Choroid plexus epithelial cell (primary cell): ENCODE measurements at regions not wholly inside any gene's neighbourhood (a gene's known extent, or its start where the extent isn't known, plus 50 kb on each side); places are given as distances from the start of the nearest gene placed in this dataset.

ENCODE experiments used
- DNase-seq: peaks from one replicate; pipeline ENCODE4 v3.0.0-alpha.2; 2010; ENCODE audit warnings: low read depth
- H3K4me3 ChIP-seq: 2 replicates; pipeline ENCODE4 v1.5.1; 2011; ENCODE audit warnings: low read depth, mild to moderate bottlenecking, control low read depth, low read length, moderate library complexity
- CTCF ChIP-seq: conservative IDR thresholded peaks from 2 replicates; pipeline ENCODE4 v1.5.1; 2011; ENCODE audit warnings: low read depth, mild to moderate bottlenecking, control low read depth, inconsistent platforms, low read length, moderate library complexity

- no peak overlapping the region for H3K4me3 ChIP-seq
- no peak for TF ChIP-seq CTCF
- DNase-seq: no peak
Measured at GRCh38 chr2:107112561-107112960, 226.6 kb upstream of the ST6GAL2 start.

GRCh38 chr2:107128381-107128780, 242.4 kb upstream of the ST6GAL2 start:
- no peak for DNase-seq
- H3K4me3 ChIP-seq: no peak overlapping the region
- TF ChIP-seq CTCF: no peak

DNA sequence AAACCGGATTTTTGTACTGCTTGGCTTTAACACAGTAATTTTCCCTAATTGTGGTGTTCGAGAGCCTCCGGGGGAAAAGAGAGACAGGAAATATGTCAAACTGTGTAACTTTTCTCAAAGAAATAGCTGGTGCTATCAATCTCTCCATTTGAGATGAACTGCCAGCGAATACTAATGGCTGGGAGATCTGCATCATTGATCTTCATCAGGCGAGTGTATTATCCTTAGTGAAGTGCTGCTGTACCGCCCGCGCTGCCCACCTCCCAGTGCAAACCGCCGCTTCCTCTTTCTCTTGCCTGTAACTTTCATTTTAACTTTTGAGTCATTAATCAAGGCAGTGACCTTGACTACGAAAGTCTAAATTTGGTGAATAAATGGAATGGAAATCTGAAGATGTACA, 246.1 kb upstream of the ST6GAL2 start:
- TF ChIP-seq CTCF: no peak
- no peak for DNase-seq
- H3K4me3 ChIP-seq: no peak overlapping the region

DNA sequence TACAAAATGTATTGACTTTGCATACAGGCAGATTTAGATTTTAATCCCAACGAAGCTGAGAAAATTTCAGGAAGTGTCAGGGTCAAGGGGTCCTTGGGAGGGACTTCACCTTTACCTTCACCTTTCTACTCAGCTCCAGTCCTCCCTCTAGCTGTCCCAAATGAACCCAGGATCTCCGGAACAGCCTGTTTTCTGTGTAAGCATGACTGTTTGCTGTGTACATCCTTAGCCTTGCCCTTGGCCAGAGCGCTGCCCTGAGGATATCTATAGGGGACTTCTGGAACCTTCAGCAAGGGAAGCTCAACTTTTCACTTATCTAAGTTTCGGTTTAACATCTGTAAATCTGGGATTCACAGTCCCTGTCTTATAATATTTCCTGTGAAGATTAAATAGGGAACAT, 246.8 kb upstream of the ST6GAL2 start:
- H3K4me3 ChIP-seq: no peak overlapping the region
- DNase-seq: no peak
- no peak for TF ChIP-seq CTCF

DNA sequence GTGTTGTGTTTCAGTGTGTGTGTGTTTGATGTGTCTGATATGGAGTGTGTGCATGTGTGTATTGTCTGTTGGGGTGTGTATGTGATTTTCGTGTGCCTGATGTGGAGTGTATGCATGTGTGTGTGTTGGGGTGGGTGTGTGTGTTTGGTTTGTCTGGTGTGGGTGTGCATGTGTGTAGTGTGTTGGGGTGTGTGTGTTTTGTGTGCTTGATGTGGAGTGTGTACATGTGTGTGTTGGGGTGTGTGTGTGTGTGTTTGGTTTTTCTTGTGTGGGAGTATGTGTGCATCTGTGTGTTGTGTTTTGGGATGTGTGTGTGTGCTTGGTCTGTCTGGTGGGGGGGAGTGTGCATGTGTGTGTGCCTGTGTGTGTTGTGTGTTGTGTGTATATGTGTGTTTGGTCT, 247.4 kb upstream of the ST6GAL2 start:
- DNase-seq: no peak
- H3K4me3 ChIP-seq: no peak overlapping the region
- TF ChIP-seq CTCF: no peak

GRCh38 chr2:107136733-107137132, 250.8 kb upstream of the ST6GAL2 start:
- no peak for TF ChIP-seq CTCF
- H3K4me3 ChIP-seq: no peak overlapping the region
- no peak for DNase-seq

- TF ChIP-seq CTCF: no peak
- no peak for DNase-seq
- no peak overlapping the region for H3K4me3 ChIP-seq
Measured at GRCh38 chr2:107137706-107138105, 251.7 kb upstream of the ST6GAL2 start.
